Mesenchymal stem cell (in vitro differentiated cells and primary cell): ENCODE measurements at regions not wholly inside any gene's neighbourhood (a gene's known extent, or its start where the extent isn't known, plus 50 kb on each side); places are given as distances from the start of the nearest gene placed in this dataset.
"Not testable (repeated sequence)": the region's sequence is repeated elsewhere in the genome, so short reads cannot be mapped to it uniquely, and the experiment has no call there.

Experiments used
- DNase-seq: peaks from one replicate; pipeline ENCODE4 v3.0.0-alpha.2; 2013
- H2AFZ ChIP-seq: one replicate; pipeline ENCODE4 v1.6.1; 2013; ENCODE audit warnings: low read depth, mild to moderate bottlenecking, control low read depth, inconsistent platforms, low read length, moderate library complexity
- H2AK5ac ChIP-seq: 2 replicates; pipeline ENCODE4 v1.6.1; 2013; ENCODE audit warnings: low read length, moderate library complexity, mild to moderate bottlenecking, inconsistent platforms; ENCODE audit not compliant: severe bottlenecking
- H2BK120ac ChIP-seq: one replicate; pipeline ENCODE4 v1.6.1; 2013; ENCODE audit warnings: low read depth, mild to moderate bottlenecking, inconsistent platforms, low read length, moderate library complexity
- H2BK12ac ChIP-seq, 2 experiments: one replicate each; pipeline ENCODE4 v1.6.1; 2013; ENCODE audit warnings: inconsistent platforms in 2 of 2, low read length in 2 of 2, mild to moderate bottlenecking in 2 of 2, moderate library complexity in 2 of 2, control low read depth in 1 of 2
- H2BK15ac ChIP-seq: one replicate; pipeline ENCODE4 v1.6.1; 2013; ENCODE audit warnings: mild to moderate bottlenecking, low read depth, inconsistent platforms; ENCODE audit not compliant: poor library complexity, severe bottlenecking
- H2BK5ac ChIP-seq: 2 replicates; pipeline ENCODE4 v1.6.1; 2013; ENCODE audit warnings: low read depth, mild to moderate bottlenecking, low read length, control low read depth, inconsistent platforms; ENCODE audit not compliant: poor library complexity, severe bottlenecking
- H3K14ac ChIP-seq, 2 experiments: one replicate each; pipeline ENCODE4 v1.6.1; 2013; ENCODE audit warnings: inconsistent platforms in 2 of 2, low read length in 2 of 2, control low read depth in 1 of 2, mild to moderate bottlenecking in 1 of 2, moderate library complexity in 1 of 2
- H3K18ac ChIP-seq, 2 experiments: one replicate each; pipeline ENCODE4 v1.6.1; 2013; ENCODE audit warnings: inconsistent platforms in 2 of 2, low read length in 2 of 2, control low read depth in 1 of 2, low read depth in 1 of 2, mild to moderate bottlenecking in 1 of 2
- H3K23ac ChIP-seq, 2 experiments: one replicate each; pipeline ENCODE4 v1.6.1; 2013; ENCODE audit warnings: inconsistent platforms in 2 of 2, low read length in 2 of 2, mild to moderate bottlenecking in 2 of 2, moderate library complexity in 2 of 2, control low read depth in 1 of 2
- H3K27ac ChIP-seq: 2 replicates; pipeline ENCODE4 v1.5.1; 2013; ENCODE audit warnings: mild to moderate bottlenecking, moderate library complexity, low read length, control low read depth, inconsistent platforms; ENCODE audit not compliant: poor library complexity, severe bottlenecking
- H3K27me3 ChIP-seq, 2 experiments: 2 replicates each; pipeline versions ENCODE4 v1.6.1 to v1.7.0; 2013; ENCODE audit warnings: low read length in 2 of 2, mild to moderate bottlenecking in 2 of 2, moderate library complexity in 2 of 2, control low read depth in 1 of 2, inconsistent platforms in 1 of 2; ENCODE audit not compliant: control insufficient read depth in 1 of 2, insufficient read depth in 1 of 2
- H3K36me3 ChIP-seq, 2 experiments: 2 replicates each; pipeline versions ENCODE4 v1.6.1 to v1.7.0; 2013; ENCODE audit warnings: low read length in 2 of 2, control low read depth in 1 of 2, inconsistent platforms in 1 of 2, low read depth in 1 of 2, mild to moderate bottlenecking in 1 of 2; ENCODE audit not compliant: insufficient read depth in 2 of 2, control insufficient read depth in 1 of 2
- H3K4ac ChIP-seq, 2 experiments: one replicate each; pipeline ENCODE4 v1.6.1; 2013; ENCODE audit warnings: inconsistent platforms in 2 of 2, low read length in 2 of 2, mild to moderate bottlenecking in 2 of 2, moderate library complexity in 2 of 2, control low read depth in 1 of 2, low read depth in 1 of 2
- H3K4me1 ChIP-seq: 2 replicates; pipeline ENCODE4 v1.6.1; 2013; ENCODE audit warnings: low read depth, low read length, control low read depth; ENCODE audit not compliant: control insufficient read depth, insufficient read depth
- H3K4me2 ChIP-seq: 2 replicates; pipeline ENCODE4 v1.6.1; 2013; ENCODE audit warnings: low read length, mild to moderate bottlenecking, inconsistent platforms; ENCODE audit not compliant: poor library complexity, severe bottlenecking
- H3K4me3 ChIP-seq, 2 experiments: 2 replicates each; pipeline versions ENCODE4 v1.5.1 to v1.7.0; 2013; ENCODE audit warnings: low read length in 2 of 2, mild to moderate bottlenecking in 2 of 2, control low read depth in 1 of 2, low read depth in 1 of 2; ENCODE audit not compliant: insufficient read depth in 1 of 2
- H3K79me1 ChIP-seq: replicated peaks from 2 replicates; pipeline ENCODE4 v1.6.1; 2013; ENCODE audit warnings: mild to moderate bottlenecking, control low read depth, low read length, inconsistent platforms; ENCODE audit not compliant: poor library complexity, severe bottlenecking
- H3K9ac ChIP-seq: 2 replicates; pipeline ENCODE4 v1.7.0; 2013; ENCODE audit warnings: mild to moderate bottlenecking, low read length, moderate library complexity
- H3K9me3 ChIP-seq: 2 replicates; pipeline ENCODE4 v1.7.0; 2013; ENCODE audit warnings: mild to moderate bottlenecking, low read length; ENCODE audit not compliant: control insufficient read depth
- H4K8ac ChIP-seq: one replicate; pipeline ENCODE4 v1.6.1; 2013; ENCODE audit warnings: inconsistent platforms, mild to moderate bottlenecking, low read length, moderate library complexity
- H4K91ac ChIP-seq: one replicate; pipeline ENCODE4 v1.6.1; 2013; ENCODE audit warnings: mild to moderate bottlenecking, low read length, inconsistent platforms
- WGBS: methylation state at CpG from one replicate; pipeline ENCODE4 v1.1.7; 2013; ENCODE audit warnings: mixed read lengths; 5-methylcytosine and 5-hydroxymethylcytosine counted together

- no peaks in the 10 kb centered on the region for H3K36me3 ChIP-seq
- WGBS = 71% methylated on average over 2 of the region's 2 CpGs
Observed at GRCh38 chr1:185652348-185652747, 81.8 kb upstream of the HMCN1 start.

GRCh38 chr1:185650602-185651230 lies 83.5 kb upstream of the HMCN1 start:
- Histone ChIP-seq H4K91ac (no peak overlapping the region), H3K18ac (no peak overlapping the region)

More at GRCh38 chr1:185652348-185652747, 81.8 kb upstream of the HMCN1 start:
- Histone ChIP-seq H2BK15ac (no peak overlapping the region), H3K18ac (no peak overlapping the region), H3K79me1 (no peaks in the 10 kb centered on the region), H3K23ac (no peak overlapping the region), H4K8ac (no peak overlapping the region), H3K14ac (no peak overlapping the region), H3K9ac (no peak overlapping the region), H4K91ac (no peak overlapping the region), H2BK5ac (no peak overlapping the region), H2AFZ (no peak overlapping the region), H3K4ac (no peak overlapping the region), H3K9me3 (no peaks in the 10 kb centered on the region), H3K4me3 (no peak overlapping the region), H3K27ac (no peak overlapping the region), H3K4me1 (peaks cover 4% of the 10 kb centered on the region), H3K4me2 (no peak overlapping the region), H2BK12ac (no peak overlapping the region), H2BK120ac (no peak overlapping the region), H2AK5ac (peak overlapping the region; percentile 57), H3K27me3 (no peaks in the 10 kb centered on the region)
- no peak for DNase-seq

GRCh38 chr1:185648858-185649589 lies 85.2 kb upstream of the HMCN1 start:
- no peaks in the 10 kb centered on the region for H3K79me1 ChIP-seq
- peak overlapping the region; percentile 62 for H2AK5ac ChIP-seq
- H3K4me1 ChIP-seq = peaks cover 5% of the 10 kb centered on the region
- H3K4me3 ChIP-seq = no peak overlapping the region
- H2AFZ ChIP-seq = no peak overlapping the region
- H3K9me3 ChIP-seq = peaks cover 6% of the 10 kb centered on the region
- no peak overlapping the region for H3K14ac ChIP-seq
- H3K9ac ChIP-seq = no peak overlapping the region
- H3K23ac ChIP-seq = no peak overlapping the region
- H3K27me3 ChIP-seq = no peaks in the 10 kb centered on the region
- H3K36me3 ChIP-seq = no peaks in the 10 kb centered on the region
- no peak overlapping the region for H4K8ac ChIP-seq
- H4K91ac ChIP-seq = peak overlapping the region; percentile 48
- H3K4me2 ChIP-seq = no peak overlapping the region
- no peak overlapping the region for H3K4ac ChIP-seq
- no peak overlapping the region for H2BK12ac ChIP-seq
- no peak overlapping the region for H3K18ac ChIP-seq
- no peak overlapping the region for H3K27ac ChIP-seq
- DNase-seq = no peak
- 97% methylated on average over 33 of the region's 38 CpGs for WGBS
- H2BK120ac ChIP-seq = no peak overlapping the region
- no peak overlapping the region for H2BK5ac ChIP-seq
- H2BK15ac ChIP-seq = no peak overlapping the region

More at GRCh38 chr1:185650602-185651230, 83.5 kb upstream of the HMCN1 start:
- H4K8ac ChIP-seq = no peak overlapping the region
- no peak overlapping the region for H2BK12ac ChIP-seq
- no peaks in the 10 kb centered on the region for H3K79me1 ChIP-seq
- no peak overlapping the region for H2BK15ac ChIP-seq
- no peak overlapping the region for H3K4ac ChIP-seq
- H3K4me1 ChIP-seq = peaks cover 4% of the 10 kb centered on the region
- H3K4me2 ChIP-seq = no peak overlapping the region
- H2AFZ ChIP-seq = no peak overlapping the region
- no peak overlapping the region for H3K4me3 ChIP-seq
- H3K27ac ChIP-seq = no peak overlapping the region
- no peak overlapping the region for H3K23ac ChIP-seq
- 98% methylated on average over 3 of the region's 3 CpGs for WGBS
- no peaks in the 10 kb centered on the region for H3K27me3 ChIP-seq
- H3K9me3 ChIP-seq = no peaks in the 10 kb centered on the region
- no peaks in the 10 kb centered on the region for H3K36me3 ChIP-seq
- H3K9ac ChIP-seq = no peak overlapping the region
- no peak overlapping the region for H2BK5ac ChIP-seq
- H2BK120ac ChIP-seq = no peak overlapping the region
- no peak for DNase-seq
- peak overlapping the region; percentile 29 for H2AK5ac ChIP-seq
- H3K14ac ChIP-seq = no peak overlapping the region

DNA sequence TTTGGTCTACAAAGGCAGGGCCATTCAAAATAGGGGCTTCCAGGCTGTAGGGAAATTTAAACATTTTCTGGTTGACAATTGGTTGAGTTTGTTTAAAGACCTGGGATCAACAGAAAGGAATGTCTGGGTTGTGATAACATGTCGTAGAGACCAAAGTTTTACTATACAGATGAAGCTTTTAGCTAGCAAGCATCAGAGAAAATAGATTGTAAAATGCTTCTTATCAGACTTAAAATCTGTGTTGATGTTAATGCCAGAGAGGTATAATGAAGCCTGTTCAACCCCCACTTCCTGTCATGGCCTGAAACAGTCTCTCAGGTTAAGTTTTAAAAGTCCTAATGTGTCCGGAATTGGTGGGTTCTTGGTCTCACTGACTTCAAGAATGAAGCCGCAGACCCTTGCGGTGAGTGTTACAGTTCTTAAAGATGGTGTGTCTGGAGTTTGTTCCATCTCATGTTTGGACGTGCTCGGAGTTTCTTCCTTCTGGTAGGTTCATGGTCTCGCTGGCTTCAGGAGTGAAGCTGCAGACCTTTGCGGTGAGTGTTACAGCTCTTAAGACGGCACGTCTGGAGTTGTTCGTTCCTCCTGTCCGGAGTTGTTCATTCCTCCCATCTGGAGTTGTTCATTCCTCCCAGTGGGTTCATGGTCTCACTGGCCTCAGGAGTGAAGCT lies 86.5 kb upstream of the HMCN1 start:
- peak overlapping the region; percentile 27 for H4K91ac ChIP-seq
- peak overlapping the region; percentile 19 to 39 for H2BK12ac ChIP-seq
- H2BK5ac ChIP-seq, H3K4me3 ChIP-seq, H2AFZ ChIP-seq, H3K36me3 ChIP-seq, H3K9ac ChIP-seq, H3K9me3 ChIP-seq, H3K79me1 ChIP-seq, H3K4ac ChIP-seq, H2BK120ac ChIP-seq, H3K23ac ChIP-seq, DNase-seq, H3K27me3 ChIP-seq, H2BK15ac ChIP-seq, H3K4me2 ChIP-seq, H3K4me1 ChIP-seq, H3K14ac ChIP-seq: not testable (repeated sequence)
- WGBS = 57% methylated on average over 11 of the region's 12 CpGs
- H2AK5ac ChIP-seq = peak overlapping the region; percentile 72
- H4K8ac ChIP-seq = peak overlapping the region; percentile 23
- peak overlapping the region; percentile 68 for H3K27ac ChIP-seq
- peak overlapping the region in 1 of 2 experiments; percentile 33 for H3K18ac ChIP-seq
